Mesendoderm (in vitro differentiated cells): ENCODE measurements at regions not wholly inside any gene's neighbourhood (a gene's known extent, or its start where the extent isn't known, plus 50 kb on each side); places are given as distances from the start of the nearest gene placed in this dataset.

Experiments used
- DNase-seq: peaks from one replicate; pipeline ENCODE4 v3.0.0; 2013
- H2AK5ac ChIP-seq: 2 replicates; pipeline ENCODE4 v1.6.1; 2013; ENCODE audit warnings: low read length, inconsistent platforms
- H2BK120ac ChIP-seq: 2 replicates; pipeline ENCODE4 v1.6.1; 2013; ENCODE audit warnings: low read depth, mild to moderate bottlenecking, low read length, moderate library complexity, mixed read lengths
- H2BK15ac ChIP-seq: replicated peaks from 2 replicates; pipeline ENCODE4 v1.6.1; 2013; ENCODE audit warnings: low read depth, mild to moderate bottlenecking, moderate library complexity
- H2BK5ac ChIP-seq: 2 replicates; pipeline ENCODE4 v1.6.1; 2013; ENCODE audit warnings: low read length, inconsistent platforms
- H3K18ac ChIP-seq: 2 replicates; pipeline ENCODE4 v1.6.1; 2013; ENCODE audit warnings: mild to moderate bottlenecking, low read length, mixed read lengths
- H3K23ac ChIP-seq: one replicate; pipeline ENCODE4 v1.6.1; 2013; ENCODE audit warnings: low read length
- H3K27ac ChIP-seq: 2 replicates; pipeline ENCODE4 v1.5.1; 2013; ENCODE audit warnings: low read depth, mild to moderate bottlenecking, inconsistent platforms, low read length, moderate library complexity
- H3K27me3 ChIP-seq: 2 replicates; pipeline ENCODE4 v1.6.1; 2013; ENCODE audit warnings: low read length, control low read depth, mild to moderate bottlenecking, inconsistent platforms; ENCODE audit not compliant: insufficient read depth, poor library complexity
- H3K36me3 ChIP-seq: 2 replicates; pipeline ENCODE4 v1.6.1; 2013; ENCODE audit warnings: low read length, inconsistent platforms; ENCODE audit not compliant: control insufficient read depth, insufficient read depth
- H3K4ac ChIP-seq: one replicate; pipeline ENCODE4 v1.6.1; 2013; ENCODE audit warnings: low read depth, mild to moderate bottlenecking, low read length, moderate library complexity
- H3K4me1 ChIP-seq: 2 replicates; pipeline ENCODE4 v1.6.1; 2013; ENCODE audit warnings: low read depth, low read length, inconsistent platforms; ENCODE audit not compliant: control insufficient read depth
- H3K4me2 ChIP-seq: 2 replicates; pipeline ENCODE4 v1.6.1; 2013; ENCODE audit warnings: low read length
- H3K4me3 ChIP-seq: 2 replicates; pipeline ENCODE4 v1.5.1; 2013; ENCODE audit warnings: mild to moderate bottlenecking, low read length
- H3K56ac ChIP-seq: one replicate; pipeline ENCODE4 v1.6.1; 2013; ENCODE audit warnings: low read length
- H3K79me1 ChIP-seq: 2 replicates; pipeline ENCODE4 v1.6.1; 2013; ENCODE audit warnings: low read length, inconsistent platforms
- H3K79me2 ChIP-seq: 2 replicates; pipeline ENCODE4 v1.6.1; 2013; ENCODE audit warnings: mild to moderate bottlenecking, low read length; ENCODE audit not compliant: control insufficient read depth, insufficient read depth
- H3K9ac ChIP-seq: 2 replicates; pipeline ENCODE4 v1.6.1; 2013; ENCODE audit warnings: low read length, inconsistent platforms
- H4K5ac ChIP-seq: one replicate; pipeline ENCODE4 v1.6.1; 2013; ENCODE audit warnings: low read length
- H4K8ac ChIP-seq: one replicate; pipeline ENCODE4 v1.6.1; 2013; ENCODE audit warnings: low read depth, mild to moderate bottlenecking, control low read depth, low read length, moderate library complexity
- WGBS: extraction: QIAGEN DNeasy Blood & Tissue Kit; methylation state at CpG from one replicate; pipeline ENCODE4 v1.1.7; 2013; ENCODE audit warnings: low lambda C conversion rate, missing lambda C conversion rate; ENCODE audit not compliant: insufficient coverage; ENCODE audit errors: extremely low coverage; 5-methylcytosine and 5-hydroxymethylcytosine counted together

DNA sequence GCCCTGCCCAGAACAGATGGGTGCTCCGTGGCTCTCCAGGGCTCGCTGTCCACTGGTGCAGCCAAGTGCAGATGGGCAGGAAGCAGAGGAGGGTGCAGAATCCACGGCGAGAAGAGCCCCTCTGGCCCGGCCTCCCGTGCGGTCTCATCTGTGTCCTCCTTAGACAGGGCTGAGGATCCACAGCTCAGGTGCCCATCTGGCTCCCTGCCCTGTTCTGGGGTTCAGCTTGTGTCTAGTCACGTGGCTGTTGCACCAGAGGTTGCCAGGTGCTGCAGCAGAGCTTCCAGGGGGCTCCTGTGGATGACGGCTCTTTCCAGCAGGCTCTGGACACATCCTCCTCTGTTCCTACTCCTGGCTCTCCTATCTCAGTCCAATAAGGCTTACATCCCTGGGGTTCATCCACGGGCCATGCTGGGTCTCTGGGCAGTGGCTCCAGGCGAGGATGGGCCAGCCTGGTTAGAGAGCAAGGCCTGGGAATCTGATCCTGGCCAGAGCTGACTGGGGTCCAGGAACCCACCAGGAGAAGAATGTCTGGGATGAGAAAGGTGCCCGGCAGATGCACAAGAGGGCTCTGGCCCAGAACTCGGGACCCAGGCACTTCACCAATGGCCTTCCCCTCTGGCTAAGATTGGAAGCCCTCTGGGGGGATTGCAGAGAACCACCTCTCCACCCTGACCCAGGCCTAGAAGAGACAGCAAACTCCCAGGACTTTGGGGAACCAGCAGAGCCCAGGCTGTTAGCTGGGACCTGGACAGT lies 116.3 kb upstream of the ID2 start:
- no peak overlapping the region for H3K23ac ChIP-seq
- H3K4me1 ChIP-seq = no peaks in the 10 kb centered on the region
- no CpG with 5 or more reads among the region's 13 CpGs for WGBS

DNA sequence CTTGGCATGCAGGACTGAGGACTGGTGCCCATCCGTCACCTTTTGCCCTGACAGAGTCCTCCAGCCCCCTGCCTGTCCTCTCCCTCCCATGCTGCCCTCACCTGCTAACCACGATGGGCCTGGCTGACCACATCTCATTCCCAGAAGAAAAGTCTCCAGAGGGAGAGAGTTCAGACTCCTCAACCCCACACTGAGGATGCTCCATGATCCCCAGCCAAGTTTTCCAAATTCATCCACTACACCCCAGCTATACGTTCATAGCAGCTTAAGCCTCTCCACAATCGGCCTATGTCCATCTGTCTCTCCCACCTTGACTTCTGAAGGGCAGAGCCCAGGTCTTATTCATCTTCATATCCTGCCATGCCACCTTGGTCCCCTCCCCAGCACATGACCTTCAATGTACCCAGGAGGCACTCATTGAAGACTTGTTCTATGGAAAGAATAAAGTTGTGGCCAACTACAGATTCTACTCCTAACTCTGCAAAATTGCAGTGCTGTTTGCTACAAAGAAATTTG lies 115.6 kb upstream of the ID2 start:
- no peak overlapping the region for H2BK15ac ChIP-seq
- no peak overlapping the region for H4K5ac ChIP-seq
- no peak overlapping the region for H3K9ac ChIP-seq
- no peak overlapping the region for H4K8ac ChIP-seq
- H2BK120ac ChIP-seq = no peak overlapping the region
- no peak overlapping the region for H3K27ac ChIP-seq
- no peaks in the 10 kb centered on the region for H3K79me2 ChIP-seq
- no peak overlapping the region for H2BK5ac ChIP-seq
- no peaks in the 10 kb centered on the region for H3K79me1 ChIP-seq
- H3K36me3 ChIP-seq = no peaks in the 10 kb centered on the region
- H3K4ac ChIP-seq = no peak overlapping the region
- H3K18ac ChIP-seq = no peak overlapping the region
- H3K23ac ChIP-seq = no peak overlapping the region
- DNase-seq = no peak
- H3K4me3 ChIP-seq = no peak overlapping the region
- H3K4me1 ChIP-seq = no peaks in the 10 kb centered on the region
- WGBS = no CpG with 5 or more reads among the region's 4 CpGs
- no peak overlapping the region for H2AK5ac ChIP-seq
- no peak overlapping the region for H3K4me2 ChIP-seq
- H3K56ac ChIP-seq = no peak overlapping the region
- H3K27me3 ChIP-seq = no peaks in the 10 kb centered on the region

More for the DNA sequence above, 116.3 kb upstream of the ID2 start:
- no peak overlapping the region for H4K5ac ChIP-seq
- DNase-seq = no peak
- H3K79me1 ChIP-seq = no peaks in the 10 kb centered on the region
- H2AK5ac ChIP-seq = no peak overlapping the region
- H3K27me3 ChIP-seq = no peaks in the 10 kb centered on the region
- H3K4ac ChIP-seq = no peak overlapping the region
- H3K18ac ChIP-seq = no peak overlapping the region
- H3K79me2 ChIP-seq = no peaks in the 10 kb centered on the region
- no peak overlapping the region for H4K8ac ChIP-seq
- H2BK5ac ChIP-seq = no peak overlapping the region
- no peak overlapping the region for H3K56ac ChIP-seq
- no peak overlapping the region for H3K4me3 ChIP-seq
- H3K9ac ChIP-seq = no peak overlapping the region
- no peak overlapping the region for H3K27ac ChIP-seq
- H2BK120ac ChIP-seq = no peak overlapping the region
- H3K4me2 ChIP-seq = no peak overlapping the region
- H2BK15ac ChIP-seq = no peak overlapping the region
- H3K36me3 ChIP-seq = no peaks in the 10 kb centered on the region

DNA sequence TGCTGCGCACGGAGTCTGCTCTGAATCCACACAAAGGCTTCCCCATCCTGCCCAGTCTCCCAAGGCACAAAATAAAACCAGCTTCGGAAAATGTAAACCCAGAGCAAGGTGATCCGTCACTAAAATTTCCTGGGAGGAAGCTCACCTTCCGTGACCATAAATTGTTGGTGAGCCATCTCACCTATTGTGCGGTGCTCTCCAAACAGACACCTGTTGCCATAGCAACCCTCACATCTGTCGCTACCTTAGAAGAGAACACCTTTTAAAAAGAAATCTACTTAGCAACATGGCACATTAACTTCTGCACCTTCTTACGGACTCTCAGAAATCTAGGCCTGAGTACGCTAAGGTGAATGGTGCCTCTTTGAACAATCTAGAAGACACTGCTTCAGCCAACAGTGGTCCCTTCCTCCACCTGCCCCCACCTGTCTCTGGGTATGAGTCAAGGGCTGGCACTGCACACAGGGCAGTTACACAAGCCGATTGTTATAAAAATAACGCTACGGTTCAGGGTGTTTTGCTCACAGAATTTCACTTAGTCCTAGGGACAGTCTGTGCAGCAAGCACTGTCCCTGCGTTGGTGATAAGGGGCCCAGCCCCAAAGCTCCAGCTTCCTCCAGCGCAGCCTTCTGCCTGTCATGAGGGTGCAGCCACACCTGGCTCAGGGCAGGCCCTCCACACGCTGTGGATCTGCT lies 114.9 kb upstream of the ID2 start:
- H3K4me1 ChIP-seq = no peaks in the 10 kb centered on the region

DNA sequence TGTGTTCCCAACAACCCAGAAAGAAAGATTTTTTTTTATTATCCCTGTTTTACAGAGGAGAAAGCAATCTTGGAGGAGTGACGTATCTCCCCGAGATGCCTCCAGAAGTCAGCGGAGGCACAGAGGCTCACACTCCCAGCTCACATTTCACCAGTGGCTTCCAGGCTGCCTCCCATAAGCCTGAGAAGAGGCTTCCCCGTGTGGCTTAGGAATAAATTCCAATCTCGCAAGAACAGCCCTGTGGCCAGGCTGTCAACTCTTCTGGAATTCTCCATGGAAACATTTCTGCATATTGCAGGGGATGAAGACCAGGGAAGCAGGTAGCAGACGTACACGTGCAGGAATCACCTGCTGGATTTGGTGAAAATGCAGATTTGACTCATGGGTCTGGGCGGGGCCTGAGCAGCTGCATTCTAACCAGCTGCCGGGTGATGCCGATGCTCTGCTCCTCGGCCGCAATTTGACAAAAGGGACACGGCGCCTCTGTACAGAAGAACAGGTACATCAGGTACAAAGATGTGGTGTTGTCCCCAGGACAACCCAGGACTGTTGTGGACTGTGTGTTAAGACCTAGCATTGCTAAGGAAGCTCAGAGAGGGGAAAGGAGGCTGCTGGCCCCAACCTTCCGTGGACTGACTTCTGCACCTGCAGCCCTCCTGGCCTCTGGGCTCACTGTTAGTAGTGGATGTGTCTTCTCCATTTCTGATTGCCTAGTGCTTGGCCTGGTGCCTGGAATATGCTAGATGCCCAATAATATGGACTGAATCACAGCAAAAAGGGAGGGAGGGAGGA lies 114.2 kb upstream of the ID2 start:
- Histone ChIP-seq H3K79me1 (no peaks in the 10 kb centered on the region), H3K36me3 (no peaks in the 10 kb centered on the region), H3K27ac (no peak overlapping the region), H2BK5ac (no peak overlapping the region), H3K79me2 (no peaks in the 10 kb centered on the region), H3K23ac (no peak overlapping the region), H4K5ac (no peak overlapping the region), H3K4ac (no peak overlapping the region), H2AK5ac (no peak overlapping the region), H2BK120ac (no peak overlapping the region), H3K4me2 (no peak overlapping the region), H3K27me3 (no peaks in the 10 kb centered on the region), H2BK15ac (no peak overlapping the region), H3K4me1 (no peaks in the 10 kb centered on the region), H3K56ac (no peak overlapping the region), H3K18ac (no peak overlapping the region), H3K9ac (no peak overlapping the region), H3K4me3 (no peak overlapping the region), H4K8ac (no peak overlapping the region)
- no peak for DNase-seq
- WGBS = no CpG with 5 or more reads among the region's 15 CpGs

More for the DNA sequence above, 114.9 kb upstream of the ID2 start:
- no peak overlapping the region for H3K27ac ChIP-seq
- no peaks in the 10 kb centered on the region for H3K79me1 ChIP-seq
- H2BK5ac ChIP-seq = no peak overlapping the region
- no peak overlapping the region for H4K8ac ChIP-seq
- H3K4me2 ChIP-seq = no peak overlapping the region
- no peak overlapping the region for H4K5ac ChIP-seq
- WGBS = no CpG with 5 or more reads among the region's 15 CpGs
- no peak overlapping the region for H2AK5ac ChIP-seq
- H3K4me3 ChIP-seq = no peak overlapping the region
- H3K56ac ChIP-seq = no peak overlapping the region
- no peak overlapping the region for H2BK15ac ChIP-seq
- H3K36me3 ChIP-seq = no peaks in the 10 kb centered on the region
- no peaks in the 10 kb centered on the region for H3K79me2 ChIP-seq
- H2BK120ac ChIP-seq = no peak overlapping the region
- no peak overlapping the region for H3K18ac ChIP-seq
- no peak overlapping the region for H3K4ac ChIP-seq
- DNase-seq = no peak
- H3K27me3 ChIP-seq = no peaks in the 10 kb centered on the region
- no peak overlapping the region for H3K23ac ChIP-seq
- no peak overlapping the region for H3K9ac ChIP-seq

DNA sequence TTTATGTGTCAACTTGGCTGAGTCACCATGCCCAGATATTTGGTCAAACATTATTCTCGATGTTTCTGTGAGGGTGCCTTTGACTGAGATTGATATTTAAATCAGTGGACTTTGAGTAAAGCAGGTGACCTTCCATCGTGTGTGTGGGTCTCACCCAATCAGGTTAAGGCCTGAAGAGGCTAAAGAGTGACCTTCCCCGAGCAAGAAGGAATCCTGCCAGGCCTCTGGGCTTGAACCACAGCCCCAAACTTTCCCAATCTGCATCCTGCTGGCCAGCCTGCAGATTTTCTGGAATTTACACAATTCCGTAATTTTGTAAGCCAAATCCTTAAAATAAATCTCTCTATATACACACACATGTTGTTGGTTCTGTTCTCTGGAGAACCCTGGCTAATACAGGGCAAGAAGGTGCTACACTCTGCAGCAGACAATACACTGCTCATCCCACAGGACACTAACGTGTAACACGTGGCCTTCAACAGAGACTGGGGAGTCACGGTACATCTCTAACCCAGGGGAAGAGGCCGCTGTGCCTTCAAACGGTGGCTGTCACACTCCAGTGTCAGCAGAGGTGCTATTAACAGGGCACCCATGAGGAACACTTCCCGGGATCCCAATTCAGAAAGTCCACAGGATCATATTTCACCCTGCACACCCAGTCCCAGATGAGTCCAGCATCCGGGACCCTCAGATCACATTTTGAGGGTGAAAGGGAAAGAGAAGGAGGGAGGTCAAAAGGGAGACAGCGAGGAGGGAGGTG lies 113.1 kb upstream of the ID2 start:
- Histone ChIP-seq H3K4me2 (no peak overlapping the region), H3K79me2 (no peaks in the 10 kb centered on the region)
- WGBS = no CpG with 5 or more reads among the region's 12 CpGs

More for the DNA sequence above, 113.1 kb upstream of the ID2 start:
- no peaks in the 10 kb centered on the region for H3K27me3 ChIP-seq
- H3K56ac ChIP-seq = no peak overlapping the region
- no peaks in the 10 kb centered on the region for H3K36me3 ChIP-seq
- H3K18ac ChIP-seq = no peak overlapping the region
- H4K5ac ChIP-seq = no peak overlapping the region
- H3K9ac ChIP-seq = no peak overlapping the region
- no peak overlapping the region for H3K4me3 ChIP-seq
- H3K4me1 ChIP-seq = no peaks in the 10 kb centered on the region
- no peak for DNase-seq
- no peak overlapping the region for H2BK120ac ChIP-seq
- H3K4ac ChIP-seq = no peak overlapping the region
- no peak overlapping the region for H2BK5ac ChIP-seq
- no peak overlapping the region for H4K8ac ChIP-seq
- H2BK15ac ChIP-seq = no peak overlapping the region
- no peak overlapping the region for H3K23ac ChIP-seq
- no peak overlapping the region for H3K27ac ChIP-seq
- H2AK5ac ChIP-seq = no peak overlapping the region
- no peaks in the 10 kb centered on the region for H3K79me1 ChIP-seq
